GM12891 (cell line): ENCODE measurements at regions not wholly inside any gene's neighbourhood (a gene's known extent, or its start where the extent isn't known, plus 50 kb on each side); places are given as distances from the start of the nearest gene placed in this dataset.

Experiments used
- PAX5 ChIP-seq: IDR thresholded peaks from 2 replicates; pipeline ENCODE4 v1.6.1; 2011; ENCODE audit warnings: low read length, moderate library complexity, mild to moderate bottlenecking; ENCODE audit not compliant: insufficient read depth, severe bottlenecking
- POLR2A ChIP-seq: IDR thresholded peaks from 2 replicates; pipeline ENCODE4 v1.6.1; 2011; ENCODE audit warnings: low read depth, low read length, control low read depth
- POLR2AphosphoS5 ChIP-seq: IDR thresholded peaks from 2 replicates; pipeline ENCODE4 v1.6.1; 2011; ENCODE audit warnings: low read depth, low read length, control low read depth
- POU2F2 ChIP-seq: IDR thresholded peaks from 2 replicates; pipeline ENCODE4 v1.6.1; 2011; ENCODE audit warnings: low read depth, mild to moderate bottlenecking, control low read depth, low read length, moderate library complexity
- TAF1 ChIP-seq: IDR thresholded peaks from 2 replicates; pipeline ENCODE4 v1.6.1; 2011; ENCODE audit warnings: low read depth, low read length, control low read depth

DNA sequence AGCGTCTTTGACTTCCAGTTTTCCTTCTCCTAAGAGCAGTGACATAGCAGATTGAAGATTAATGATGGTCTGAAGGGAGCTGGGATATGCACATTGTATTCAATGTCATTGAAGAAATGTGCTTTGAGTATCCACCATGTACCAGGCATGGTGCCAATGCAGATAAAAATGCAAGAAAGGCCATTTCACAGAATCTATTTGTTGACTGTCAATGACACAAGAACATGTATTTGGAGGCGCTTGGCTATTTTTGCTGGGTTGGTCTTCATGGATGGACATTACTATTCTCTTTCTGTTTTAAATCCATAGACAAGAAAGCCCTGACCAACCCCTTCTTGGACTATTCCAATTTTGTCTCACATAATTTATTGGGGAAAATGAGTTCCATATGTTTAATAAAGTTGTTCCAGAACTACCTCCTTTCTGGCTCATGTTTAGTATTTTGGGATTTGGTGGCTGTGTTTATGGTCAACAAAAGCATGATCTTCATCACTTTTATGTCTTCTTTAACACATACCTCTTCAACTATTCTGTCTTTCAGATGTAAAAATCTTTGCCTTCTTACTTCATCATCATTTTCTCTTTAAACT lies 174.5 kb downstream of the CPE start:
- no peak for TF ChIP-seq TAF1
- no peak for TF ChIP-seq POLR2A
- TF ChIP-seq POLR2AphosphoS5 = no peak
- no peak for TF ChIP-seq PAX5
- no peak for TF ChIP-seq POU2F2
